K562 (cell line): ENCODE measurements at regions not wholly inside any gene's neighbourhood (a gene's known extent, or its start where the extent isn't known, plus 50 kb on each side); places are given as distances from the start of the nearest gene placed in this dataset.

Experiments used
- TF ChIP-seq, protein P1 (sequence below): fragments of 200-400 bp; formaldehyde crosslinking; IDR thresholded peaks from 2 replicates; pipeline ENCODE4 v1.6.1; 2017; ENCODE audit warnings: mild to moderate bottlenecking, low read depth, low read length, moderate library complexity
- TF ChIP-seq, protein P2 (sequence below): fragments of 450-650 bp; IDR thresholded peaks from 2 replicates; pipeline ENCODE4 v1.6.1; 2018; ENCODE audit not compliant: partially characterized antibody
- TF ChIP-seq, protein P3 (sequence below): fragments of 250-450 bp; sonication (Bioruptor Pico); IDR thresholded peaks from 2 replicates; pipeline ENCODE4 v1.8.0; 2021; ENCODE audit warnings: moderate library complexity, mild to moderate bottlenecking, inconsistent platforms

DNA sequence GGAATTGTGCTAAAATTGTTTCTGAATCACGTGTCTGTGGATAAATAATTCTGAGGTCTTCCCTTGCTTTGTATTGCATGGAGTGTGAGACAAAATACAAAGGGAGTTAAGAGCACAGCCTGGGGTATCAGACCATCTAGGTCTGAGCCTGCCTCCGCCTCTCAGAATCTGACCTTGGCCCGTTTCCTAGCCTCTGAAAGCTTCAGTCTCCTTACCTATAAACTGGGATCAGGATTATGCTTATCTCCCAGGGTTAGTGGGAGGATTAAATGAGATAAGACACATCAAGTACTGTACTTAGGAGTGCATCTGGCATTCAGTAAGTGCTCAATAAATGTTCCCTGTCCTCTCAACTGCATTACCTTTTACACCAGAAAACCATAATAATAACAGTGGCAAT is 140.6 kb upstream of the TENM3 start (continued):
- TF ChIP-seq, protein P1, sequence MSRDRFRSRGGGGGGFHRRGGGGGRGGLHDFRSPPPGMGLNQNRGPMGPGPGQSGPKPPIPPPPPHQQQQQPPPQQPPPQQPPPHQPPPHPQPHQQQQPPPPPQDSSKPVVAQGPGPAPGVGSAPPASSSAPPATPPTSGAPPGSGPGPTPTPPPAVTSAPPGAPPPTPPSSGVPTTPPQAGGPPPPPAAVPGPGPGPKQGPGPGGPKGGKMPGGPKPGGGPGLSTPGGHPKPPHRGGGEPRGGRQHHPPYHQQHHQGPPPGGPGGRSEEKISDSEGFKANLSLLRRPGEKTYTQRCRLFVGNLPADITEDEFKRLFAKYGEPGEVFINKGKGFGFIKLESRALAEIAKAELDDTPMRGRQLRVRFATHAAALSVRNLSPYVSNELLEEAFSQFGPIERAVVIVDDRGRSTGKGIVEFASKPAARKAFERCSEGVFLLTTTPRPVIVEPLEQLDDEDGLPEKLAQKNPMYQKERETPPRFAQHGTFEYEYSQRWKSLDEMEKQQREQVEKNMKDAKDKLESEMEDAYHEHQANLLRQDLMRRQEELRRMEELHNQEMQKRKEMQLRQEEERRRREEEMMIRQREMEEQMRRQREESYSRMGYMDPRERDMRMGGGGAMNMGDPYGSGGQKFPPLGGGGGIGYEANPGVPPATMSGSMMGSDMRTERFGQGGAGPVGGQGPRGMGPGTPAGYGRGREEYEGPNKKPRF = no peak
- TF ChIP-seq, protein P2, sequence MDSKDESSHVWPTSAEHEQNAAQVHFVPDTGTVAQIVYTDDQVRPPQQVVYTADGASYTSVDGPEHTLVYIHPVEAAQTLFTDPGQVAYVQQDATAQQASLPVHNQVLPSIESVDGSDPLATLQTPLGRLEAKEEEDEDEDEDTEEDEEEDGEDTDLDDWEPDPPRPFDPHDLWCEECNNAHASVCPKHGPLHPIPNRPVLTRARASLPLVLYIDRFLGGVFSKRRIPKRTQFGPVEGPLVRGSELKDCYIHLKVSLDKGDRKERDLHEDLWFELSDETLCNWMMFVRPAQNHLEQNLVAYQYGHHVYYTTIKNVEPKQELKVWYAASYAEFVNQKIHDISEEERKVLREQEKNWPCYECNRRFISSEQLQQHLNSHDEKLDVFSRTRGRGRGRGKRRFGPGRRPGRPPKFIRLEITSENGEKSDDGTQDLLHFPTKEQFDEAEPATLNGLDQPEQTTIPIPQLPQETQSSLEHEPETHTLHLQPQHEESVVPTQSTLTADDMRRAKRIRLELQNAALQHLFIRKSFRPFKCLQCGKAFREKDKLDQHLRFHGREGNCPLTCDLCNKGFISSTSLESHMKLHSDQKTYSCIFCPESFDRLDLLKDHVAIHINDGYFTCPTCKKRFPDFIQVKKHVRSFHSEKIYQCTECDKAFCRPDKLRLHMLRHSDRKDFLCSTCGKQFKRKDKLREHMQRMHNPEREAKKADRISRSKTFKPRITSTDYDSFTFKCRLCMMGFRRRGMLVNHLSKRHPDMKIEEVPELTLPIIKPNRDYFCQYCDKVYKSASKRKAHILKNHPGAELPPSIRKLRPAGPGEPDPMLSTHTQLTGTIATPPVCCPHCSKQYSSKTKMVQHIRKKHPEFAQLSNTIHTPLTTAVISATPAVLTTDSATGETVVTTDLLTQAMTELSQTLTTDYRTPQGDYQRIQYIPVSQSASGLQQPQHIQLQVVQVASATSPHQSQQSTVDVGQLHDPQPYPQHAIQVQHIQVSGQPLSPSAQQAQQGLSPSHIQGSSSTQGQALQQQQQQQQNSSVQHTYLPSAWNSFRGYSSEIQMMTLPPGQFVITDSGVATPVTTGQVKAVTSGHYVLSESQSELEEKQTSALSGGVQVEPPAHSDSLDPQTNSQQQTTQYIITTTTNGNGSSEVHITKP = no peak
- TF ChIP-seq, protein P3, sequence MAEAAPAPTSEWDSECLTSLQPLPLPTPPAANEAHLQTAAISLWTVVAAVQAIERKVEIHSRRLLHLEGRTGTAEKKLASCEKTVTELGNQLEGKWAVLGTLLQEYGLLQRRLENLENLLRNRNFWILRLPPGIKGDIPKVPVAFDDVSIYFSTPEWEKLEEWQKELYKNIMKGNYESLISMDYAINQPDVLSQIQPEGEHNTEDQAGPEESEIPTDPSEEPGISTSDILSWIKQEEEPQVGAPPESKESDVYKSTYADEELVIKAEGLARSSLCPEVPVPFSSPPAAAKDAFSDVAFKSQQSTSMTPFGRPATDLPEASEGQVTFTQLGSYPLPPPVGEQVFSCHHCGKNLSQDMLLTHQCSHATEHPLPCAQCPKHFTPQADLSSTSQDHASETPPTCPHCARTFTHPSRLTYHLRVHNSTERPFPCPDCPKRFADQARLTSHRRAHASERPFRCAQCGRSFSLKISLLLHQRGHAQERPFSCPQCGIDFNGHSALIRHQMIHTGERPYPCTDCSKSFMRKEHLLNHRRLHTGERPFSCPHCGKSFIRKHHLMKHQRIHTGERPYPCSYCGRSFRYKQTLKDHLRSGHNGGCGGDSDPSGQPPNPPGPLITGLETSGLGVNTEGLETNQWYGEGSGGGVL (CRISPR knock-in tag) = no peak
